Jurkat, Clone E6-1 (cell line): ENCODE measurements at regions not wholly inside any gene's neighbourhood (a gene's known extent, or its start where the extent isn't known, plus 50 kb on each side); places are given as distances from the start of the nearest gene placed in this dataset.
"Not testable (repeated sequence)": the region's sequence is repeated elsewhere in the genome, so short reads cannot be mapped to it uniquely, and the experiment has no call there.

Source experiments
- DNase-seq: peaks from one replicate; pipeline ENCODE4 v3.0.0-alpha.2; 2011; ENCODE audit warnings: low read depth, low spot score
- H3K4me3 ChIP-seq: 2 replicates; pipeline ENCODE4 v1.5.1; 2011; ENCODE audit warnings: mild to moderate bottlenecking, low read length, control low read depth, moderate library complexity

DNA sequence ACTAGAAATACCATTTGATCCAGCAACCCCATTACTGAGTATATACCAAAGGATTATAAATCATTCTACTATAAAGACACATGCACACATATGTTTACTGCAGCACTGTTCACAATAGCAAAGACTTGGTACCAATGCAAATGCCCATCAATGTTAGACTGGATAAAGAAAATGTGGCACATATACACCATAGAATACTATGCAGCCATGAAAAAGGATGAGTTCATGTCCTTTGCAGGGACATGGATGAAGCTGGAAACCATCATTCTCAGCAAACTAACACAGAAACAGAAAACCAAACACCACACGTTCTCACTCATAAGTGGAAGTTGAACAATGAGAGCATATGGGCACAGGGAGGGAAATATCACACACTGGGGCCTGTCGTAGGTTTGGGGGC, 106.0 kb downstream of the SPATA18 start:
- not testable (repeated sequence) for H3K4me3 ChIP-seq, DNase-seq

DNA sequence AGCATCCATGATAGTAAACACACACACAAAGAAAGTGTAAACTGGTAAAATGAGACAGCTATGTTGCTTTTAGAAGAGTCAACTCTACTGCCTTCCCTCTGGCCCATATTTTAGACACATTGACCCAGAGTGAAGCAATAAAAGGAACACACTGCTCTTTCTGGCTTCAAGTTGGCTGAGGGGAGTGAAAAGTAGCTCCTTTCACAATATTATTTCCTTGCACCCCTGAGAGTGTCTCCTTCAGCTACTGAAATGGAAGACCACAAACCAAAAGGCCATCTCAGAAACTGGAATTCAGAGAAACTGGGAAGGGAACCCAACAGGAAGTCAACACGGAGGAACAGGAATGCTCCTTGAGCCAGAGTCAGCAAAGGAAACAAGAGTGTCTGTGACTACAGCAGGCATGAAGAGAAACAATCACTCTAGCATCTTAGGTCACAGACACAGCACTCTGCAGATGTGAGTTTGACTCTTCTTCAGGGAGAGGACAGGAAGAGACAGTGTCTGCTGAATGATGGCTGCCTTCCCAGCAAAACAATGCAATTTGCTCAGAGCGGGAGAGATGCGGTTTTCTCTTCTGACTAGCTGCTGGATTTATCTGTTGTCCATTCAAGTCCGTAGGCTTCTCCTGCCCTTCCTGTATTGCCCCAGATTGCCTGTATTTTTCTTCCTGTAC, 106.7 kb downstream of the SPATA18 start:
- no peak for DNase-seq
- H3K4me3 ChIP-seq, result no peak overlapping the region

DNA sequence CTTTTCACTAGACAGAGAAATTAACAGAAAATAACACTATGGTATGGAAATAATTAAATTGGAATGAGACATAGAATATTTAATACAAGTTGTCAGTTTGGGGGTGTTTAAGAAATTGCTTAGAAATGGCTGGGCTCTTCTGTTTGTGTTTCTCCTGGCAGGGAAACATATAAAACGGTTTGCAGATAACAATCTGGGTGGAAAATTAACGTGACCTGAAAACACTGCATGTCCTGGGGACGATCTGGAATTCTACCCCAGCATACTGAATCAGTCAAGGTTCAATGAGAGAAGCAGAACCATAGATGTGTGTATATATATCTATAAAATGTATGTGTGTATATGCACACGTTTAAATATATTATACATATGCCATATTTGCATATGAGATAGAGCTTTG, 109.8 kb downstream of the SPATA18 start:
- H3K4me3 ChIP-seq, result no peak overlapping the region
- no peak for DNase-seq

DNA sequence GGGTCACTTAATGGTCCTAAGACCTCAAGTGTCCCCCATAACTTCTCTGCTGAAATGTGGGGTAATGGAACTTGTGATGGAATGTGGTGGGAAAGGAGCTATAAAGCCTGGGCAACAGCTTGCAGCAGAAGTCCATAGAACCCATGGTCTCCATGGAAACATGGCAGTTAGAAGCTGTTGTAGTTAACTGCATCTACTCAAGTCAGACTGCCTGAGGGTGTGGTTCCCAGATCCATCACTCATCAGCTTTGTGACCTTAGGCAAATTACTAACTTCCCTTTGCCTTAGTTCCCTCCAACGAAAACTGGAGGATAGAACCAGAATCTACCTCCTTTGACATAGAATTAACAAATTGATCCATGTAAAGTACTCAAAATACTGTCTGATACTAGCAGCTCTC, 113.0 kb downstream of the SPATA18 start:
- no peak overlapping the region for H3K4me3 ChIP-seq
- DNase-seq, result no peak

DNA sequence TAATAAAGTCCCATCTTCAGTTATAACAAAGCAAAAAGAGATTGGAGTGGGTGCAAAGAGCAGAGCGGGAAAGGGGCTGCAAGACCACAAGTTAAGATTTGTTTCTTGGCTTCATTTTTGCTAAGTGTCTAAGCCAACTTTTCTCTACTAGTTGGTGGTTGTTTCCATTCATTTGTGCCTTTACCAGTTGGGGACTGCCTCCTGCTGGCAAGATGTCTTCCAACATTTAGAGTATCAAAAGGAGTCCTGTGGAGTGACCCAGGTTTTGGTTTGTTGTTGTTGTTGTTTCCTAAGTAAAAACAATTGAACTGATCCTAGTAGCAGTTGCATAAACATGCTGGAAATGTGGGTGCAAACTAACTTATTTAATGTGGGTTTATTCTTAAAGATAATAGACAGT, 121.1 kb downstream of the SPATA18 start:
- DNase-seq, result no peak
- H3K4me3 ChIP-seq, result no peak overlapping the region

DNA sequence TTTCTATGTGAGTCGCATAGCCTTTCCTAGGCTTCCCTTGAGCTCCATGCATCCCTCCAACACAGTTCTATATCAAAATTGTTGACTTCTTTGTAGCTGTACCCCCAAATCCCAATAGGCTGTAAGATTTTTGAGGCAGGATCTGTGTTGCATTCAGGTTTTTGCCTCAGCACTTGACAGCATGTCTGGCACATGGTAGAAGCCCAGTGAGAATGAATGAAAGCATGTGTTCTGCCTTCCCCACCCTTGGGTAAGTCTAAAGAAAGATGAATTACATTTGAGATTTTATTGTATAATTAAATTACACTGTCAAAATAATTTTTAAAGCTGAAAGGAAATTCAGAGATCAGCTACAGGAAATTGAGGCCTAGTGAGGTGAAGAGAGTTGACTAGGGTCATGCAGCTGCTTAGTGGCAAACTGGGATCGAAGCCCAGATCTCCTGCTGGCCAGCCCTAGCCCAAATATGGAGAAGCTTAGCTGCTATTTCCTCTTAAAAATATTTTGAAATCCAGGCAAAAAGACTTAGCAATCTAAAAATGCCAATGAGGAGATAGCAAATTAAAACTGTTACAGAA, 122.5 kb downstream of the SPATA18 start:
- H3K4me3 ChIP-seq, result no peak overlapping the region
- no peak for DNase-seq

DNA sequence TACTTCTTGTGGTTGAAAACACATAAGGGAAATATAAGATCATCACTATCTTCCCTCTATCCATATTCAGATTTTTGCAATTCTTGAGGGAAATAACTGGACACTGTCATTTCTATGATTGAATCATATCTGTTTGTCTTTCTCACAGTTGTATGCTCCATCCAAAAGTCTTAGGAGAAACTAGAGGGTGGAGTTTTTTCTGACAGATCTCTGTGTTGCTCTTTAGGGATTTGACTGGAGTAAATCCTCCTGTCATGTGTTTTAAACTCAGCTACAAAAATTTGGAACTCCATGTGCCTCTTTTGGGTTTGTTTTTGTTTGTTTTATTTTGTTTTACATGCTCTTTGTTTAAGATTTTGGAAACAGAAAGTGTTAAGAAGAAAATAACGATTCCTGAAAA, 136.5 kb downstream of the SPATA18 start:
- no peak for DNase-seq

DNA sequence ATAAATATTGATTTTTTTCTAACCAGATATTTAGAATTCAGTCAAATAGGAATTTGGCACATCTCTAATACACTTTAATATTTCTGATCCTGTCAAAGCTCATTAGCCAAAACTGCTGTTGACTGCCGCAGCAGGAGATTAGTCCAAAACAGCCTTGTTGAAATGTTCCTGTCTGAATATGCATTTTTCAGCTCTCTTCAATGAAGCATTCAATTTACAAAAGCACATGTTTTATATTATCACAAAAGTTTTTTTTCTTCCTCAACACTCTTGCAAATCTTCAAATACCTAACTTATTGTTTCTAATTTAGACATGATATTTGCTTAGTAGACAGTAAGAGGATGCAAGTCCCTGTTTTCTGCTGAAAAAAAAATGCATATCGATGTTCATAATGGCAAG, 140.9 kb downstream of the SPATA18 start:
- no peak overlapping the region for H3K4me3 ChIP-seq
- no peak for DNase-seq

More for the DNA sequence above, 136.5 kb downstream of the SPATA18 start:
- H3K4me3 ChIP-seq, result no peak overlapping the region

DNA sequence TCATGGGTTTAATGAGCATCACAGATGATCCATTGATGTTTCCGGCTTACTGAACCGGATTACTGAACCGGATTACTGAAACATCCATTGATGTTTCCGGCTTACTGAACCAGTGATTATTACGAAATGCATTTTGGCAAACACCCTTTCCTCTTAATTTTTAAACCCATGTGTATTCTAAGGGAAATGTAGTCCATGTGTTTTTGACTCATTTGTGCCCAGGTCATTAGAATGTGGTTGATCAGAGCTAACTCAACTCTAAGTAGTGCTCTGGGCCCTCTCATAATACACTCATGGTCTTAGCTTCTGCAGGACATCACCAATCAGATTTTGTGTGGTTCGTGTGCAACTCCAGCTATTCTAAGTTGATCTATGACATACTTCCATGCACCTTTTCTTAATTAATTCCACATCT, 141.6 kb downstream of the SPATA18 start:
- no peak for DNase-seq
- H3K4me3 ChIP-seq, result no peak overlapping the region

DNA sequence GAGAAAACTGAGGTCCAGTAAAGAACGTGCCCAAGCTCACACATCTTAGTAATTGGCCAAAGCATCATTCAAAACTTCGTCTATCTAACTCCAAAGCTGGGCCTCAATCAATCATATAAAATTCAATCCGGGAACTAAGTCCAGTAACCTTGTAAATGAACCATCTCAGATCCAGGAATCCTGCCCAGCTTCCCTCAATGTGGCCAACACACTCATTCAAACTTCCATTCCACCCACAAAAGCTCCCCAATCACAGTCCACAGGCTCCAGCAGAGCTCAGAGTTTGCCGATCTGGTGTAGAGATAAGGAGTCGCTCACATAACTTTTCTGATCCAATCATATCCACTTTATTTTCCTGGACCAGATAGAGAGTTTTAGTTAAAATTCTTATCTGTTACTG, 144.8 kb downstream of the SPATA18 start:
- no peak overlapping the region for H3K4me3 ChIP-seq
- DNase-seq, result no peak

DNA sequence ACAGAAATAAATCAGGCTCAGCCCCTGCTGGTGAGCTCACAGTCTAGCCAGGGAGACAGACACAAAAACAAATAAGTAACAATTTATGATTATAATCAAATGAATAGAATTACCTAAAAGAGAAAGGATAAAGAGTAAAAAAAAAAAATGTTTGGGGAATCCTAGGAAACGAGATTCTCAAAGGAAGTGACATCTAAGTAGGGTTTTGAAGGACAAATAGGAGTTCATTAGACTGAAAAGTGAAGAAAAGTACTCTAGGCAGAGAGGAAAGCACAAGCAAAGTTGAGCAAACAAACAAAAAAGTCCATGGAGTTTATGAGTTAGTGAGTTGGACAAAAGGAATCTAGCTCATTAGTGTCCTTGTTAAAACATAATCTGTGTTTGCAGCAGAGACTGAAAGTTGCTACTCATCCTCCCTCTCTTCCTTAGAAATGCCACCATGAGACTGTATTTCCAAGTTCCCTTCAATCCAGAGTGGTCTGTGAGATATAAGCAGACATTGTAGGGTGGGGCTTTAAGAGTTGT, 145.6 kb downstream of the SPATA18 start:
- no peak for DNase-seq
- H3K4me3 ChIP-seq, result no peak overlapping the region

DNA sequence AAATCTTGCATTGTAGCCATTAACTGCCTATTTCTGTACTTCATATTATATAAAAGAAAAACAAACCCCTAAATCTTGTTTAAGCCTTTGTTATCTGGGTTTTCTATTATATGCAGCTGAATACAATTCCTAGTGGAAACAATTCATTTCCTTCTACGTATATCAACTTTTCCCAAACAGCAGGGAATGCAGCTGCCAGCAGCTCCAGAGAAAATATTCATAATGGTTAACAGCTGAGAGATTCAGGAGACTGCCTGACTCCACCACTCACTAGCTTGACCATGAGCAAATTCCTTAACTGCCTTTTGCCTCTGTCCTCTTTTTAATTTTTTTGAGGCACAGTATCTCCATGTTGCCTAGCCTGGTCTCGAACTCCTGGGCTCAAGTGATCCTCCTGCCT, 146.2 kb downstream of the SPATA18 start:
- no peak overlapping the region for H3K4me3 ChIP-seq
- no peak for DNase-seq

DNA sequence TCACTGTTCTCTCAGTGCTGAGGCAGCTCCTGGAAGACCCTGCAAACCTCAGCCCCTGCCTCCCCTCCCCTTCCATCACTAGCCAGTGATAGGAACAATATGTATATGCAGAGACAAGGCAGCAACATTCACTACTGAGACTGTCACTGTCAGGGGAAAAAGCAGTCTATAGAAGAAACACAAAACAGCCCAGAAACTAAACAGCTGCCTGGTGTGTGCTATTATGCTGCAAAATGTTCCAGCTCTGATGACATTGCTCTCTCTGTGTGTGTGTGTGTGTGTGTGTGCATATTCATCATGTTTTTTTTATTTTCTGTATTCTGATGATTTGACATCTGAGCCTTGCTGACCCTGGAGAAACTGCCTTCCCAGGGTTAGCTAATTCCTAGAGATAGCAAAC, 147.2 kb downstream of the SPATA18 start:
- no peak overlapping the region for H3K4me3 ChIP-seq
- no peak for DNase-seq

- DNase-seq, result no peak
- no peak overlapping the region for H3K4me3 ChIP-seq
These were observed 148.7 kb downstream of the SPATA18 start for GRCh38 chr4:52199574-52200338.

DNA sequence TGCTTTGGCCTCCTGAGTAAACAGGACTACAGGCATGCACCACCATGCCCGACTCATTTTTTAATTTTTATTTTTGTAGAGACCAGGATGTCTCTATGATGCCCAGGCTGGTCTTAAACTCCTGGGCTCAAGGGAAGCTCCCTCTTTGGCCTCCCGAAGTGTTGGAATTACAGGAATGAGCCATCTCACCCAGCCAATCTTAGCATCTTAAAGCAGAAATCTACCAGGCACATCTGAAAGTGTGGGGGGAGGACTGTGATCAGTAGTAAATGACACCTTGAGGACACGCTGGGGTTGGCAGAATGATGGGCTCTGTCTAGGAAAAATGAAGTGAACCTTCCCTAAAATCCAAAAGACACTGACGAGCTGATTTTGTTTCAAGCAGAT, 149.2 kb downstream of the SPATA18 start:
- no peak for DNase-seq
- H3K4me3 ChIP-seq, result no peak overlapping the region

- no peak overlapping the region for H3K4me3 ChIP-seq
- DNase-seq, result no peak
These were observed 150.6 kb downstream of the SPATA18 start for GRCh38 chr4:52201715-52202114.

- no peak for DNase-seq
- H3K4me3 ChIP-seq, result no peak overlapping the region
These were observed 151.2 kb downstream of the SPATA18 start for GRCh38 chr4:52202251-52202779.

DNA sequence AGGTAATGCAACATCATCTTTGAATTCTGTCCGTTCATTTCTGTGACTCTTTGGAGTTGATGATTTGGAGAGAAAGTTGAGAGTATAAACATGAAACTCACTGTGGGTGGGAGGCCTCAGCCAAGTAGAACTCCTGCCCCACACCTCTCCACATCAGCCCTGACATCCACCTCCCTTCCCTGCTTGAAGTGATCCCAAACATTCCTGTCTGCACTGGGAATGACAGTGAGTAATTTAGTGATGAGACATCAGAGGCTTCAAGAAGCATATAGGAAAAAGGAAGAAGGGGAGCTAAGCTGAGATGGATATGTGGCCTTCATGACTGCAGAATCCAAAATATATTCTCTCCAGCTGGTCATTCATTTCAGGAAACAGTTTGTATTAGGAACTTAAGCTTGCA, 151.8 kb downstream of the SPATA18 start:
- DNase-seq, result no peak
- no peak overlapping the region for H3K4me3 ChIP-seq

DNA sequence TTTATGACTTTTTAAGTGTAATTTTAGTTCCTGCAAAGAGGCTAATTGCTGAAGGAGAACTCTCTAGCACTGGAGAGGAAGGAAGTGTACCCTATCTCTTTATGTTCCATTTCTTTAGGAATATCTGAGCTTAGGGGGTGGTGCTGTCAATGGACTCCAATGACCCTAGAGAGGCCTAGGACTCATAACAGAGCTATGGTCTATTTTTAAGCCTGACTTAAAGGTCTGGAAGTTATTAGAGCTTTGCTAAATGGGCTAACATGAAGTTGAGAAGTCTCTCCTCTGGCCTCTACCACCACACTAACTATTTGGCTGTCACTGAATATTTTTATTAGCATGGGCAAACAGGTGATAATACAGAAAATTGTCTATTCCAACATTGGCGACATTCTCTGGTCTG, 152.2 kb downstream of the SPATA18 start:
- no peak overlapping the region for H3K4me3 ChIP-seq
- DNase-seq, result no peak

GRCh38 chr4:52204921-52205320, 153.8 kb downstream of the SPATA18 start:
- DNase-seq, result no peak
- no peak overlapping the region for H3K4me3 ChIP-seq
